Stomach (tissue), 8 donors: ENCODE measurements at regions not wholly inside any gene's neighbourhood (a gene's known extent, or its start where the extent isn't known, plus 50 kb on each side); places are given as distances from the start of the nearest gene placed in this dataset.

Experiments used
- DNase-seq, 2 donors: peaks; one replicate each; pipeline versions ENCODE4 v3.0.0 to v3.0.0-alpha.2; 2013 to 2019
- H3K27ac ChIP-seq, 5 donors: fragments of 200-600 bp in 4 of 5; sonication (generic) in 4 of 5; one replicate each; pipeline ENCODE4 v1.5.1; 2013 to 2019; ENCODE audit warnings: mild to moderate bottlenecking in 1 of 5, moderate library complexity in 1 of 5
- H3K27me3 ChIP-seq, 3 donors: fragments of 200-600 bp; sonication (generic); one replicate each; pipeline ENCODE4 v1.5.1; 2017 to 2019; ENCODE audit warnings: mixed run types in 1 of 3
- H3K36me3 ChIP-seq, 4 donors: fragments of 200-600 bp; sonication (generic); 1 replicate in 3 of 4; 2 replicates in 1 of 4; pipeline ENCODE4 v1.5.1; 2016 to 2019
- H3K4me1 ChIP-seq, 4 donors: fragments of 200-600 bp; sonication (generic); one replicate each; pipeline ENCODE4 v1.5.1; 2016 to 2019
- H3K4me3 ChIP-seq, 4 donors: fragments of 200-600 bp; sonication (generic) in 3 of 4; one replicate each; pipeline ENCODE4 v1.5.1; 2016 to 2019; ENCODE audit warnings: mild to moderate bottlenecking in 1 of 4
- H3K9me3 ChIP-seq, 4 donors: fragments of 200-600 bp; sonication (generic); one replicate each; pipeline ENCODE4 v1.5.1; 2016 to 2019
- CTCF ChIP-seq, 7 experiments: fragments of 450-650 bp in 4 of 7; fragments of 200-600 bp in 3 of 7; sonication (generic) in 3 of 7; IDR thresholded peaks; one replicate each; pipeline ENCODE4 v1.5.1; 2016 to 2019; ENCODE audit warnings: antibody characterized with exemption in 7 of 7, control low read depth in 2 of 7, mild to moderate bottlenecking in 1 of 7
- EP300 ChIP-seq: sonication (generic); formaldehyde crosslinking; IDR thresholded peaks from one replicate; pipeline ENCODE4 v1.6.1; 2017; ENCODE audit warnings: antibody characterized with exemption
- POLR2A ChIP-seq, 4 donors: fragments of 450-650 bp; IDR thresholded peaks; one replicate each; pipeline ENCODE4 v1.6.1; 2016; ENCODE audit warnings: antibody characterized with exemption in 4 of 4, control low read depth in 2 of 4, mild to moderate bottlenecking in 1 of 4, moderate library complexity in 1 of 4
- POLR2AphosphoS5 ChIP-seq, 3 donors: sonication (generic); formaldehyde crosslinking; IDR thresholded peaks; one replicate each; pipeline ENCODE4 v1.6.1; 2016; ENCODE audit warnings: antibody characterized with exemption in 3 of 3
- WGBS, 5 donors: extraction: QIAGEN DNeasy Blood & Tissue Kit in 3 of 5; methylation state at CpG; one replicate each; pipeline versions ENCODE4 v1.1.5 to v1.1.7; 2013 to 2018; 5-methylcytosine and 5-hydroxymethylcytosine counted together
- intact Hi-C: fragments of 100-400 bp; cut with DNase I; formaldehyde crosslinking; loops from one replicate; pipeline ENCODE4 v1.15.1; 2023; ENCODE audit warnings: low total_unique reads
- donor health status: healthy with polysubstance abuse.
- donor health status: Bipolar disorder and iron deficiency.
- donor health status: healthy.

GRCh38 chr1:87632232-87632631 is 303.6 kb downstream of the LMO4 start:
- H3K9me3 ChIP-seq, result peaks cover 0 to 7% (median 3%) of the 10 kb centered on the region in 4 donors
- no peaks in the 10 kb centered on the region for H3K27me3 ChIP-seq
- 82 to 93% (median 90%) methylated on average over 3 of the region's 3 CpGs for WGBS, 5 donors
- H3K27ac ChIP-seq, result no peak overlapping the region
- no peak for DNase-seq
- H3K36me3 ChIP-seq, result no peaks in the 10 kb centered on the region
- TF ChIP-seq CTCF (IDR thresholded peaks at IDR 0.05) (no peak), EP300 (no peak), POLR2A (IDR thresholded peaks at IDR 0.05) (no peak), POLR2AphosphoS5 (IDR thresholded peaks at IDR 0.05) (no peak)
- intact Hi-C loops, result no loop called here
- H3K4me1 ChIP-seq, result no peaks in the 10 kb centered on the region
- no peak overlapping the region for H3K4me3 ChIP-seq

GRCh38 chr1:87636198-87636892 is 307.7 kb downstream of the LMO4 start:
- intact Hi-C loops, result no loop called here
- H3K4me1 ChIP-seq, result no peaks in the 10 kb centered on the region
- H3K9me3 ChIP-seq, result peaks cover 0 to 7% (median 3%) of the 10 kb centered on the region in 4 donors
- 94 to 98% (median 97%) methylated on average over 15 to 28 of the region's 28 CpGs for WGBS, 5 donors
- no peaks in the 10 kb centered on the region for H3K27me3 ChIP-seq
- no peak for TF ChIP-seq POLR2AphosphoS5 (IDR thresholded peaks at IDR 0.05)
- TF ChIP-seq EP300, result no peak
- TF ChIP-seq CTCF (IDR thresholded peaks at IDR 0.05), result no peak
- no peak for TF ChIP-seq POLR2A (IDR thresholded peaks at IDR 0.05)
- no peak overlapping the region for H3K27ac ChIP-seq
- no peak for DNase-seq
- H3K4me3 ChIP-seq, result no peak overlapping the region
- no peaks in the 10 kb centered on the region for H3K36me3 ChIP-seq

- DNase-seq, result no peak
- intact Hi-C loops, result no loop called here
- Histone ChIP-seq H3K4me3 (no peak overlapping the region), H3K4me1 (peaks cover 0 to 14% (median 3%) of the 10 kb centered on the region in 4 donors), H3K36me3 (no peaks in the 10 kb centered on the region), H3K27me3 (no peaks in the 10 kb centered on the region), H3K9me3 (peaks cover 0 to 7% (median 3%) of the 10 kb centered on the region in 4 donors), H3K27ac (no peak overlapping the region)
- TF ChIP-seq POLR2AphosphoS5 (IDR thresholded peaks at IDR 0.05) (no peak), EP300 (no peak), CTCF (IDR thresholded peaks at IDR 0.05) (no peak), POLR2A (IDR thresholded peaks at IDR 0.05) (no peak)
Observed at GRCh38 chr1:87638636-87639035, 310.0 kb downstream of the LMO4 start.

- no peak for DNase-seq
- WGBS, 5 donors, result 58 to 87% (median 81%) methylated on average over 3 of the region's 3 CpGs
- intact Hi-C loops, result no loop called here
- no peak overlapping the region for H3K27ac ChIP-seq
- no peaks in the 10 kb centered on the region for H3K36me3 ChIP-seq
- no peak for TF ChIP-seq EP300
- no peak for TF ChIP-seq POLR2A (IDR thresholded peaks at IDR 0.05)
- TF ChIP-seq POLR2AphosphoS5 (IDR thresholded peaks at IDR 0.05), result no peak
- TF ChIP-seq CTCF (IDR thresholded peaks at IDR 0.05), result no peak
- H3K4me3 ChIP-seq, result no peak overlapping the region
- H3K9me3 ChIP-seq, result no peaks in the 10 kb centered on the region
- no peaks in the 10 kb centered on the region for H3K27me3 ChIP-seq
- H3K4me1 ChIP-seq, result peaks cover 0 to 19% (median 3%) of the 10 kb centered on the region in 4 donors
Observed at GRCh38 chr1:87641996-87642395, 313.3 kb downstream of the LMO4 start.
